GM18909 (cell line): ENCODE measurements at regions not wholly inside any gene's neighbourhood (a gene's known extent, or its start where the extent isn't known, plus 50 kb on each side); places are given as distances from the start of the nearest gene placed in this dataset.
A peak's percentile ranks its signal among the peaks of the same experiment; 100 is the strongest.

Experiments used
- ATAC-seq: cut with Tn5 transposase; IDR thresholded peaks from one replicate; pipeline ENCODE4 v1.9.1; 2021; ENCODE audit warnings: mild to moderate bottlenecking; ENCODE audit not compliant: unreplicated experiment, poor library complexity

DNA sequence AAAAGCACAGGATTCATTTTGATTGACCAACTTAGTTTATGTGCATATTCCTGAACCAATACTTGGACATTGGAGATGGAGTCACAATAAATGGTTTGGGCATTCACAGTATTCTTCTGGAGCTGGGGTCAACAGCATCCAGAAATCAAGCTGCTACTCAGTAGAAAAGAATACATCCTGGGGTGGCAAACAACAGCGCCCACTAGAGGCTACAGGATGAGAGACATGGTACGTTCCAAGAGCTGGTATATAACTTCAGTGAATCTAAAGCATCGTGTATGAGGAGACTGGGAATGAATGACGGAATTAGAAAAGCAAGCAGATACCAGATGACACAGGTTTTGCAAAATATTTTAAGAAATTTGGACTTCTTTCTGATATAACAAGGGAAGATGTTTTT is 142.9 kb upstream of the FIGN start:
- ATAC-seq = peak; percentile 56

DNA sequence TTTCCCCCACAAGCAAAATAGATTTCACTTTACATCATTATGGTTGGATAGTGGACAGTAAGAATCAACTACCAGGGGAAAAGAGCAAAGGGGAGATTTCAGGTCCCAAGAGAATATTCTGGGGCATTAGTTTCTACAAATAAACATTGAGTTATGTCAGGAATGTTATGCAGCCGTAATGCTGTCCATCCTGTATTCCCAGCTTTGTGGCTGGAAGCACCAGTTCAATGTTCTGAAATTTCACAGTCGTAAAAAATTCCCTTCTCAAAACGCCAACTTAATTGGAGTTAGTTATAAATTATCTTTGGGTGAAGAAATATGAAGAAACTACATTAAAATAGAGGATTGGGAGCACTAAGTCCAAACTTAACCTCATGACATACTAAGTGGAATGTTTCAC is 141.5 kb upstream of the FIGN start:
- ATAC-seq = no peak

DNA sequence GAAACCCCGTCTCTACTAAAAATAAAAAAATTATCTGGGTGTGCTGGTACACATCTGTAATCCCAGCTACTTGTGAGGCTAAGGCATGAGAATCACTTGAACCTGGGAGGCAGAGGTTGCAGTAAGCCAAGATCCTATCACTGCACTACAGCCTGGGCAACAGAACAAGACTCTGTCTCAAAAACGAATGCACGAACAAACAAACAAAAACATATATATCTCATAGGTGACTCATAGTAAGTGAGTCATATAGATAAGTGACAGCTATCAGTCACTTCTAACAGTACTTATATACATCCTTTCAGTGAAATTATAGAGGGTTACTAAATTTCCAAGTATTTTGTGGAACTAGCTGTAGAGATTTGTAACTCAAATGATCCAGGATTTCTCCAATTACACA is 127.3 kb upstream of the FIGN start:
- ATAC-seq = no peak

DNA sequence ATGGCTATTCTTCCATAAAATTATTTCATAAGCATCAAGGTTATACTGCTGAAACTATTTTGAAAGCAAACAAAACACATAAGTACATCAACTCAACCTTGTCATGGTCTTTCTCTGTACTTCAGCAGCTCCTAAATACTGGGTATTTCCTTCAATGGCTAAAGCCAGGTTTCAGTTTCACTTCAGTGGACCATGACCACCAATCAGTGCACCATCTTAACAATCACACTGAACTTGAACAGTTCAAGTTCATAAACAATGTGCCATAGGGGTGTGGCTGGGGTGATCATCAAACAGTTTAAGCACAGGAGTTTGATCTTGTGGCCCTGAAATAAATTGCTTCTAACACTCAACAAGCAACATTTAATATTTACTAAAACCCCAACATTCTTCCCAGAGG is 124.1 kb upstream of the FIGN start:
- no peak for ATAC-seq

DNA sequence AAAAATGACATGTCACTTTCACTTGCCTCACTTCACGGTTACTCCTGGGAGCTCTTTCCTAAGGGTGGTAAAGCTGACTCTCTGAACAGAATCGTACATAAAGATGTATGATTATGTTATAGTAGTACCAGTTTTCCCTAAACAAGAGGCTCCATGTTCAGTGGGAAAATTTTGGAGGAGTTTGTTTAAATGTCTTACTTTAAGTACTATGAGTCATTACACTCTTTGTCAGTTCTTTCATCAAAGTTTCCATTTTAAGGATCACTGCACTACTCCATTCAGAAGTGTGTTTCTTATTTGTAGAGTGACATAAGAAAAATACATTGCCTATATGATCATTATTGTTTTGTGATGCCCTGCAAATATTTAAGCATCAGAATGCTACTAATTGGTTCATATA is 121.1 kb upstream of the FIGN start:
- ATAC-seq = no peak

DNA sequence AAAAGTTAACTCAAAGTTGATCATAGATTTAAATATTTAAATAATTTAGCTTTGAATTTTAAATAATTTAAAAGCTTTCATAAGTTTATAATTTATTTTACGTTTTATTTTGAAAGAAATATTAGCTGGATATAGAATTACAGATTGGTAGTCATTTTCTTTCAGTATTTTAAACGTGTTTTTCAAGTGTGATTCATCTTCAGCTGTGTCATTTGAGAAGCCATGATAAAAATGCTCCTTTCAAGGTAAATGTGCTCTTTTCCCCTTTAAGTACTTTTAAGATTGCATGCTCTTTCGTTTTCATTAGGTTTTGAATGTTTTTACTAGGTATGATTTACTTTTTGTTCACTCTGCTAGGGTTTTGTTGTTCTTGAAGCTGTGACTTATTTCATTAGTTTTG is 116.8 kb upstream of the FIGN start:
- no peak for ATAC-seq

DNA sequence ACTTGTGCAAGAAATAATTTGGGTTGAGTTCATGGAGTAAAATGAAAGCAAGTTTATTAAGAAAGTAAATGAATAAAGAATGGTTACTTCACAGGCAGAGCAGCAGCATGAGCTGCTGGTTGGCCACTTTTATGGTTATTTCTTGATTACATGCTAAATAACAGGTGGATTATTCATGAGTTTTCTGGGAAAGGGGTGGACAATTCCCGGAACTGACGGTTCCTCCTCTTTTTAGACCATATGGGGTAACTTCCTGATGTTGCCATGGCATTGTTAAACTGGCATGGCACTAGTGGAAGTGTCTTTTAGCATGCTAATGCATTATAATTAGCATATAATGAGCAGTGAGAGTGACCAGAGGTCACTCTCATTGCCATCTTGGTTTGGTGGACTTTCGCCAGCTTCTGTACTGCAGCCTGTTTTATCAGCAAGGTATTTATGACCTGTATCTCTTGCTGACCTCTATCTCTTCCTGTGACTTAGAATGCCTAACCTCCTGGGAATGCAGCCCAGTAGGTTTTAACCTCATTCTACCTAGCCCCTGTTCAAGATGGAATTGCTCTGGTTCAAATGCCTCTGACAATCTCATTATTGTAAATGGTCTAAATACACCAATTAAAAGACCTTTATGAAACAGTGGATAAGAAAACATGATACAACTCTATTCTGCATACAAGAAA is 114.1 kb upstream of the FIGN start:
- no peak for ATAC-seq

DNA sequence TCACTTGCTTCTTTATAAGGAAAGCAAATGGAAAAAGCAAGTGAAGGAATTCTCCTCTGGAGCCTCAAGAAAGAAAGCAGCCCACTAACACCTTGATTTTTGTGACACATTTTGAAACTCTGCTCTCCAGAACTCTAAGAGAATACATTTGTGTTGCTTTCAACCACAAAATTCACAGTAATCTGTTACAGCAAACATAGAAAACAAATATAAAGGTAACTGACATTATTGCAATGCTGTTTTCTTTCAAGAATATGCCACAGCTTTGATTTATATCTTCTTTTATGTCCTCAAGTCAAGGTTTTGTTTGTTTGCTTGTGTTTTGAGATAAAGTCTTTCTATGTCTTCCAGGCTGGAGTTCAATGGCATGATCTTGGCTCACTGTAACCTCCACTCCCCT is 103.1 kb upstream of the FIGN start:
- no peak for ATAC-seq

DNA sequence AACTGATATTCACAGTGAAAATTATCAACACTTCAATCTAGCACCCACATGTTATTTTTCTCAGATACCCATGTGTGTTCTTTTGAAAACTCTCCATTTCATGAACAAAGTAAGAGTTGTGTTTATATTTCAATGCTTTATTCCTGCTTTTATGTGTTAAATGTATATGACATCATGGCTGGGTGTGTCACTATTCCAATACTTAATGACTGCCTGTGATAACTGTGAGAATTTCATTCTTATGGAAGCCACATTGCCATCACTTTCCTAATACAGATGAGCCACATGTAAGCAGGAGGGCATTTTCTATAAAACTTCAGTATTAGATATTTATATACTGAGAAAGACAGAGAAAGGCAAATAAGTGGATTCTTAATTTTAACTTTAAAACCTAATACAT is 100.4 kb upstream of the FIGN start:
- ATAC-seq = no peak

DNA sequence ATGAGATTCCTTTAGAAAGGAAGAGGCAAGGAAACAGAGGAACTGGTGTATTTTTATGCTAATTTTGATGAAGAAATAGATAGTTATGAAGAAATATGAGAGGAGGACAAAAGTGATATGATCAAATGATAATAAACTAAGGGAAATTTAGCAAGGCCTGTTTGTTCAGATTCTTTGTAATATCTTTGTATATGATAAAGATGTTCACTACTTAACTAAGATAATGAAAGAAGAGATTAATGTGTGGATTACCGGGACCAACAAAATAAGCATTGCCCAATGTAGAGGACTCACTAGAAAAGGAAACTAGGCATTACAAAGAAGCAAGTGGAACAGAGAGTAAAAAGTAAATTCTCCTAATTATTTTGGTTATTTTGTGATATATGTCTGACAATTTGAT is 99.0 kb upstream of the FIGN start:
- no peak for ATAC-seq

DNA sequence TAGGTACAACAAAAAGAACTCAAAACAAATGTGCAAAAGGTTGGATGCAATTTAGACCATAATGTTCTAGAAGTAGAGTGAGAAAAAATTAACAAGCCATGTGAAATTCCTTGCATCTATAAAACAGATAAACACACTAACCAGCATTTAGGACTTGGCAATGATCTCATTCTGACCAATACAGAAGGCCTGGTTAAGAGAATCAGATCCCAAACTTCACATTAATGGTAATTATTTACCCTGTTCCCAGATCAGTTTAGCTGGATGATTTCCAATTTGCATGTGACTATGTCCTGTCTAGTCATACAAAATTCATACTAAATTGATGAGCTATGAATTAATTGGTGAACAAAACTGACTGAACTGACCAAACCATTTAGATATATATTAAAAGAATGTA is 98.4 kb upstream of the FIGN start:
- no peak for ATAC-seq

DNA sequence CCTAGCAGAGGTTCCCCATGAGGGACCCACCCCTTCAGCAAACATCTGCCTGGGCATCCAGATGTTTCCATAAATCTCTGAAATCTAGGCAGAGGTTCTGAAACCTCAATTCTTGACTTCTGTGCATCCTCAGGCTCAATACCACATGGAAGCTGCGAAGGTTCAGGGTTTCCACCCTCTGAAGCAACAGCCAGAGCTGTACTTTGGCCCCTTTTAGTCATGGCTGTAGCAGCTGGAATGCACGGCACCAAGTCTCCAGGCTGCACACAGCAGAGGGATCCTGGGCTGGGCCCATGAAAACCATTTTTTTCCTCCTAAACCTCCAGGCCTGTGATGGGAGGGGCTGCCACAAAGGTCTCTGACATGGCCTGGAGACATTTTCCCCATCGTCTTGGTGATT is 93.0 kb upstream of the FIGN start:
- no peak for ATAC-seq

DNA sequence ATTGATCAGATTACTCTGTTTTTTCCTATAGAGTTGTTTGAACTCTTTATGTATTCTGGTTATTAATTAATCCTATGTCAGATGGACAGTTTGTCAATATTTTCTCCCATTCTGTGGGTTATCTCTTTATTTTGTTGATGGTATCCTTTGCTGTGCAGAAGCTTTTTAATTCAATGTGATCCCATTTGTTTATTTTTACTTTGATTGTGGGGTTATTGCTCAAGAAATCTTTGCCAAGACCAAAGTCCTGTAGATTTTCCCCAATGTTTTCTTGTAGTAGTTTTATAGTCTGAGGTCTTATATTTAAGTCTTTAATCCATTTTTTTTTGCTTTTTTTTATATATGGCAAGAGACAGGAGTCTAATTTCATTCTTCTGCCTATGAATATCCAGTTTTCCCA is 86.2 kb upstream of the FIGN start:
- no peak for ATAC-seq

DNA sequence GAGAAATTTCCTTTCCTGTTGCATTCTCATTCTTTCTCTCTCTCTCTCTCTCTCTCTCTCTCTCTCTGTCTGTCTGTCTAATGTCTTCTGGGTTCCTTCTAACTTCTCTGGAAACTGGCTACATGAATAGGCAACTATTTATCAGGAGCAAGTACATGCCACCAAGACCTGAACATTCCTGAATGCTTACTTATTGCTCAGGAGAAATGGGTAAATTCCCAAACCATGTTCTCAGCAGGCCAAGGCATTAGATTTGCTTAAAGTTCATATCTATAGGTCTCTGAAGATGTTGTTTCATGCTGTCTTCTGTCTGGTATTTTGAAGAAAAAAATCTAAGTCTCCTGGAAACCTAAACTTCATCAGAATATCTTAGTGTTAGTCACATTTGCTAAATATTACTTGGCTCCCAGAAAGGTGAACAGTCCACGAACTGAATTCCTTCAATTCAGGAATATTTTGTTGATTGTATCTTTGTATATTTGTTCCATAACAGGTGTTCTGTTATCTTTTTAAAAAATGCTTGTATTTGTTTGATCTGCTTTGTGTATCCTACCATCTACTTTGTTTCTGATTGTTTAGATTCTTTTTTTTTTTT is 77.2 kb upstream of the FIGN start:
- no peak for ATAC-seq

DNA sequence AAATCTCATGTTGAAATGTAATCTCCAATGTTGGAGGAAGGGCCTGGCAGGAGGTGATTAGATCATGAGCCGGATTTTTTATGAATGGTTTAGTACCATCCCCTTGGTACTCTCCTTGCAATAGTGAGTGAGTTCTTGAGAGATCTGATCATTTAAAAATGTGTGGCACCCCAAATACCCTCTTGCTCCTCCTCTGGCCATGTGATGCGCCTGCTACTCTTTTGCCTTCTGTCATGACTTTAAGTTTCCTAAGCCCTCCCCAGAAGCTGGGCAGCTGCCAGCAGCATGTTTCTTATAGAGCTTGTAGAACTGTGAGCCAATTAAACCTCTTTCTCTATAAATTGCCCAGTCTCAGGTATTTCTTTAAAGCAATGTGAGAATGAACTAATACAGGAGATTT is 72.6 kb upstream of the FIGN start:
- ATAC-seq = no peak

DNA sequence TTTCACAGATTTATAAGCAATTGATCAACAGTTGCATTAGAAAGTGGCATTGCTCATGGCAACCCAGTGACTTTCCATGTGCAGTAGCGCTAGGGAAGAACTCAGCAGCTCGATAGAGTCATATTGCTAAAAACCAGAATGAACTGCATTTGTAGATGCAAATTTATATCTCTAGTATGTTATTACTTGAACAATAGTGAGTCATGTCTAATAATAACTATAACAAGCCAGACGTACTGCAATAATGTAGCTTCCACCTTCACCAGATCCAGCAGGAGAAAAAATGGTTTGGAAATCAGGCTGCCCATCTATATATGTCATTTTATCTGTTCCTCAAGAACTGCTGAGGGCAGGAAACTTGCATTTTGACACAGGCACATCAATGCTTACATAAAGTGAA is 66.5 kb upstream of the FIGN start:
- no peak for ATAC-seq

DNA sequence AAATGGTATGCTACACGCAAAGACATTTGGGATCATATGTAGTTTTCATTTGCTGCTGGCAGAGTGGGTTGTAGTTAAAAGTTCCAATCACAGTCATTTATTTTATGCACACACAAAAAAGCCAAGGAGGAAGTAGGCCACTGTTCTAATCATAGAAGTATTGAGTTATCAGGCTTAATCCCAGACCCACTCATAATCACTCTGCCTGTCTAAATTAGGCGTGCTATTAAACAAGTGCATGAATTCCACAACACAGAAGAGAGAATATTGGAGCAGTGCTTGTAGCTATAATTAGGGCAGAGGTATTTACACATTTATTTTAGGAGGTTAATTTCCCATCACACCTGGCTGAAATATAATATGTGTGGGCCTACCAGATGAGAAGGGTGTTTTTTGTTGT is 65.7 kb upstream of the FIGN start:
- ATAC-seq = no peak

DNA sequence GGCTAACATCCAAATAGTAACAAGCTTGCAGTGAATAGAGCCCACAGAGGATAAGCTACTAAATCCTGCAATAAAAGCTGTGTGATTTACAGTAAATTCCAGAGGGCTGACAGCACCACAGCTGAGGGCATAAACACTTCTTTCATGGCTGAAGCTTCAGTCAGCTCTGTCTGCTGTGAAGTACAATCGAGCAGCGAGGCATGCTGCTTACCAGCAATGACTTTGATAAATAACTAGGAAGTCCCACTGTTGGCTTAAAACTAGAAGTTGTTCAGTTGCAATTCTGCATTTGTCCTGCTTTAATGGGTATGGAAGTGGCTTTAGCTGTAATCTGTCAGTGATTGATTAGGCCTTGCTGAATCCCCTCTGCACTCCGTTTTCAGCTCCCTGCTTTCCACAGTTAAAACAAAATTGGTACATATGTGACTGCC is 65.2 kb upstream of the FIGN start:
- ATAC-seq = no peak

DNA sequence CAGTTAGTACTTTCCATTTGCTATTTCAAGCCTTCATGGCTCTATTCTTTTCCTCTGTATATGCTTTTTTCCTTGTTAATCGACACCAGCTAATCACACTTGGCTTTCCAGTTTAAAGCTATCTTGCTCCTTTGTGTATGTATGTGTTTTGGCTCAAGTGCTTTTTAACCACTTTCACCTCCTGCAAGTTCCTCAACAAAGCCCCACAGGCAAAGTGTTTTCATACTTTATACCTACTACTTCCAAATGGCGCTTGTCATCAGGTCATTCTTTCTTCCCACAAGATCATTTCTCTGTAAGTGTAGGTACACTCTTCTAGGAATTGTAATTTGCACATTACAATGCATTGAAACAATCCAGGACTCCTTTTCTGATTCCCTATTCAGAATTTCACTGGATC is 64.0 kb upstream of the FIGN start:
- no peak for ATAC-seq

DNA sequence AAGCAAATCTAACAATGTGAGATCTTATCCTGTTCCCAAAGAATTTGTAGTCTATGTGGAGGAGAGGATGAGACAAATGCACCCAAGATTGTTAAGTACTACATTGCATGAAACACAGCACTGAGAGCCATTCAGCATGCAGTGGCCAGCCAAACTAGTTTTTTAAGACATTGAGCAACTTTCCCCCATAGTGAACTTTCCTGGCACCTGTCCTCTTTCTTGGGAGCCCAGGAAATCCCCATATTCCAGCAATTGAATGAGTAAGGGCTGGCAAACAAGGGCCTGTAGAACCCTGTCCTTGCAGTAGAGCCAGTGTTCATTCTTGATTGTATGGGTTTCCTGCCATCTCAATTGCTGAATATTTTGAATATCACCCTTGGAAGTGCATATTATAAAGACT is 58.8 kb upstream of the FIGN start:
- no peak for ATAC-seq
